Left ventricle myocardium inferior (tissue), 1 donor: ENCODE measurements at regions not wholly inside any gene's neighbourhood (a gene's known extent, or its start where the extent isn't known, plus 50 kb on each side); places are given as distances from the start of the nearest gene placed in this dataset.
"Not testable (repeated sequence)": the region's sequence is repeated elsewhere in the genome, so short reads cannot be mapped to it uniquely, and the experiment has no call there.

Experiments used
- DNase-seq: peaks from one replicate; pipeline ENCODE4 v3.0.0-alpha.2; 2020
- H3K27ac ChIP-seq: fragments of 200-600 bp; replicated peaks from 2 replicates; pipeline ENCODE4 v1.8.0; 2021
- H3K27me3 ChIP-seq: fragments of 200-600 bp; 2 replicates; pipeline ENCODE4 v1.8.0; 2021; ENCODE audit warnings: low read depth
- H3K36me3 ChIP-seq: fragments of 200-600 bp; 2 replicates; pipeline ENCODE4 v1.8.0; 2021
- H3K4me1 ChIP-seq: fragments of 200-600 bp; 2 replicates; pipeline ENCODE4 v1.8.0; 2021
- H3K4me3 ChIP-seq: fragments of 200-600 bp; 2 replicates; pipeline ENCODE4 v1.8.0; 2021; ENCODE audit warnings: mild to moderate bottlenecking, moderate library complexity
- H3K9me3 ChIP-seq: fragments of 200-600 bp; replicated peaks from 2 replicates; pipeline ENCODE4 v1.8.0; 2021
- intact Hi-C: fragments of 100-400 bp; cut with micrococcal nuclease; formaldehyde crosslinking; loops from one replicate; pipeline ENCODE4 v1.11.0; 2022
- TF ChIP-seq, protein P1 (sequence below): fragments of 200-600 bp; IDR thresholded peaks from 2 replicates; pipeline ENCODE4 v1.8.0; 2021; ENCODE audit warnings: antibody characterized with exemption, mild to moderate bottlenecking, borderline replicate concordance
- donor health status: DM: no; HTN: yes; CAD: no; lungs with severe emphysema.

DNA sequence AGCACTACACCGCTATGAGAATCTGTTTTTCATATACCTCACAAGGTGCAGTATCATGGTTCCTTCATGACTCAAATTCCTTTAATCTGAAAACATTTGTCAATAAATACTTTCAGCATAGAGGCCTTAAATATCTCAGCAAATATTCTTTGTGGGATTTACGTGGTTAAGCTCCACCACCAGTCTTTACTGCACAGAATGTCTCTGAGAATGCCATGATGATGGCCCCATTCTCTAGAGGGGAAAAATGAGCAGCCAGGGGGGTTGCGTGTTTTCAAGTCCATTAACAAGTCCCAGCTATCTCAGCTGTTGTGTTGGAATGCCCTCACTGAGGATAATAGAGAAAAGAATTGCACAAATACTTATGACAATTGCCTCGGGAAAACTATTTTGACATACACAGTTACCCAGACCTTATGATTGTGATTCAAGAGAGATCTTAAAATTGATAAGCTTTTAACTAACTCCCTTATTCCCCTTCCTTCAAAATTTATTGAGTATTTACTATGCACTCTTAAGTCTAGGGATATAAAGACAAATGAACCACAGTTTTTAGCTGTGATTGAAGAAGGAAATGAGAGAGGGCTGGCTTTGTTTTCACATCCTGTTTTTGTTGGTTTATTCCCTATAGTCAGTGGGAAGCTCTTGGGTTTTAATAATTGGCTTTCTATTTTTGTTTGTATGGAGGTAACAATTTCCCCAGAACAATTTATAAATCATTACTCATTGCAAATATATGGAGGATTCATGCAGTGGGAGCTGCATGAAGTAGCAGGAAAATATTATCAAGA is 176.5 kb upstream of the VWC2 start:
- intact Hi-C loops: no loop called here
- Histone ChIP-seq H3K9me3 (no peaks in the 10 kb centered on the region), H3K36me3 (no peaks in the 10 kb centered on the region), H3K27me3 (no peaks in the 10 kb centered on the region), H3K27ac (no peak overlapping the region), H3K4me1 (no peaks in the 10 kb centered on the region), H3K4me3 (no peak overlapping the region)
- TF ChIP-seq, protein P1, sequence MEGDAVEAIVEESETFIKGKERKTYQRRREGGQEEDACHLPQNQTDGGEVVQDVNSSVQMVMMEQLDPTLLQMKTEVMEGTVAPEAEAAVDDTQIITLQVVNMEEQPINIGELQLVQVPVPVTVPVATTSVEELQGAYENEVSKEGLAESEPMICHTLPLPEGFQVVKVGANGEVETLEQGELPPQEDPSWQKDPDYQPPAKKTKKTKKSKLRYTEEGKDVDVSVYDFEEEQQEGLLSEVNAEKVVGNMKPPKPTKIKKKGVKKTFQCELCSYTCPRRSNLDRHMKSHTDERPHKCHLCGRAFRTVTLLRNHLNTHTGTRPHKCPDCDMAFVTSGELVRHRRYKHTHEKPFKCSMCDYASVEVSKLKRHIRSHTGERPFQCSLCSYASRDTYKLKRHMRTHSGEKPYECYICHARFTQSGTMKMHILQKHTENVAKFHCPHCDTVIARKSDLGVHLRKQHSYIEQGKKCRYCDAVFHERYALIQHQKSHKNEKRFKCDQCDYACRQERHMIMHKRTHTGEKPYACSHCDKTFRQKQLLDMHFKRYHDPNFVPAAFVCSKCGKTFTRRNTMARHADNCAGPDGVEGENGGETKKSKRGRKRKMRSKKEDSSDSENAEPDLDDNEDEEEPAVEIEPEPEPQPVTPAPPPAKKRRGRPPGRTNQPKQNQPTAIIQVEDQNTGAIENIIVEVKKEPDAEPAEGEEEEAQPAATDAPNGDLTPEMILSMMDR: no peak
- DNase-seq: no peak

DNA sequence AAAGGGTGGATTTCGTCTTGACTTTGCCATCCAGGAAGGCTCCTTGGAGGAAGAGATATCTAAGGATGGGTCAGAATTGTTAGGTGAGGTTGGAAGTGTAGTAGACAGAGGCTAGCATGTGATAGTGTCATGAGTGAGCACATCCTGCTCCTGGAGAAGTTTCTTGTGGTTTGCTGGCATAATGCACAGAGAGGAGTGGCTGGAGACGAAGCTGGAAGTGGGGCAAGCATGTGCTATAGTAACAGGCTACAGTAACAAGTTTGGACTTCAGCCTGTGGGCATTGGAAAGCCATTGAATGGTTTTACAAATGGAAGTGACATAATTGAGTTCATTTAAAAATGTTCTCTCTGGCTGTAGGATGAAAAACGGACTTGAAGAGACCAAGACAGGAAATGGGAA is 175.6 kb upstream of the VWC2 start:
- intact Hi-C loops: no loop called here
- no peak for DNase-seq
- TF ChIP-seq, protein P1: no peak

DNA sequence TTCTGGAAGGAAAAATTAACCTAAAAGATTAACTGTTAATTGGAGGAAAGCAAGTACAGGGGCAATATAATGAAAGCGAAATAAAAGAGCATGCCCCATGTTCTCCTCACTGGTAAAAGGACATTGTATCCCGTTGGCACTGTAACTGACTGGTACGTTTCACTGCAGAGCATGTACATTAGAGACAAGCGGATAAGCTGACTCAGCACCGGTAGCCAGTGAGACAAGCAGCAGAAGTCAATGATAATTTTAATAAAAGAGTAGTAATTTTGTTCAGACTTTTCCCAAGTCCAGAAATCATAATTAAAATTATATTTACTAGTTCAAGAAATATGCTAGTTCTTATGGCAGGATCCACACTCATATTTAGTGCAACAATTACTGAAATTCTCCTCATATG is 161.5 kb upstream of the VWC2 start:
- intact Hi-C loops: no loop called here
- Histone ChIP-seq H3K4me3 (no peak overlapping the region), H3K4me1 (no peaks in the 10 kb centered on the region), H3K27me3 (no peaks in the 10 kb centered on the region), H3K36me3 (no peaks in the 10 kb centered on the region), H3K9me3 (peaks cover 27% of the 10 kb centered on the region), H3K27ac (no peak overlapping the region)
- TF ChIP-seq, protein P1: no peak
- no peak for DNase-seq

More for the DNA sequence above, 175.6 kb upstream of the VWC2 start:
- H3K9me3 ChIP-seq: no peaks in the 10 kb centered on the region
- no peak overlapping the region for H3K4me3 ChIP-seq
- H3K4me1 ChIP-seq: no peaks in the 10 kb centered on the region
- no peak overlapping the region for H3K27ac ChIP-seq
- no peaks in the 10 kb centered on the region for H3K36me3 ChIP-seq
- H3K27me3 ChIP-seq: no peaks in the 10 kb centered on the region

DNA sequence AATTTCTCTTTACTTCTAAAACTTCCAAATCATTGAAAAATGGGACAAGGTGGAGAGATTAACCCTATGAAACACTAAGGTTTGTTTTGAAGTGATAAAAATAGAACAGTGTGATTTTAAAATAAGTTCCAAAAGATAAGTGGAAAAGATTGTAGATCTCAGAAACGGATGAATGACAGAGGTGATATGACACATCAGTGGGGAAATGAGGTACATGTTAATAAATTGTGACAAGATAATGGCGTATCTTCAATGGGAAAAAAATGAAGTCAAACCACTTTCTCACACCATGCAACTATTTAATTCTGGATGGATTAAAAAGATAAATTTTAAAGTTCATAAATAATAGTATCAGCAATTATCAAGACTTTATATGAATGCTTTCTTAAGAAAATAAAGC is 159.7 kb upstream of the VWC2 start:
- intact Hi-C loops: no loop called here
- no peak overlapping the region for H3K4me3 ChIP-seq

DNA sequence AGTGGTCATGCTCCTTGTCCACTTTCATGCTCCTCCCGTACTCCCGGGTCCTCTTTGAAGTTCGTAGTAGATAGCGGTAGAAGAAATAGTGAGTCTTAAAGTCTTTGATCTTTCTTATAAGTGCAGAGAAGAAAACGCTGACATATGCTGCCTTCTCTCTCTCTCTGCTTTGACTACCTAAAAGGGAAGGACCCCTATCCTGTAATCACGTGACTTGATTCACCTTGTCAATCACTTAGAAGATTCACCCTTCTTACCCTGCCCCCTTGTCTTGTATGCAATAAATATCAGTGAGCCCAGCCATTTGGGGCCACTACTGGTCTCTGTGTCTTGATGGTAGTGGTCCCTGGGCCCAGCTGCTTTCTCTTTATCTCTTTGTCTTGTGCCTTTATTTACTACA is 158.5 kb upstream of the VWC2 start:
- H3K27ac ChIP-seq, intact Hi-C loops, DNase-seq, H3K4me3 ChIP-seq, H3K36me3 ChIP-seq, H3K4me1 ChIP-seq, H3K27me3 ChIP-seq, H3K9me3 ChIP-seq: not testable (repeated sequence)

More for the DNA sequence above, 159.7 kb upstream of the VWC2 start:
- Histone ChIP-seq H3K36me3 (no peaks in the 10 kb centered on the region), H3K9me3 (peaks cover 9% of the 10 kb centered on the region), H3K27me3 (no peaks in the 10 kb centered on the region), H3K4me1 (no peaks in the 10 kb centered on the region), H3K27ac (no peak overlapping the region)
- TF ChIP-seq, protein P1: no peak
- DNase-seq: no peak

DNA sequence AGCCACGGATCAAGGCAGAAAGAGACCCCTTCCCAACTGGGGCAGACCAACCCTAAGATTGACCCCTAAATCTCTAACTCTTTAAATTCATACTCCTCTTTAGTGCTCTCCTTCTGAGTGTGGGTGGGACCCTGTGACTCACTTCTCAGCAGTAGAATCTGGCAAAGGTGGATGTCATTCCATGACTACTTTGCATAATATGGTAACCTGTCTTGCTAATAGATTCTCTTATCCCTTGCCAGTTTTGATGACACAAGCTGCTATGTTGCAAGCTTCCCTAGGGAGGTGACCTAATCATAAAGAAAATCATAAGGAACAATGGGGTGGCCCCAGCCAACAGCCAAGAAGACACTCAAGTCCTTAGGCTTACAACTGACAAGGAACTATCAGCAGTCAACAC is 155.4 kb upstream of the VWC2 start:
- intact Hi-C loops: no loop called here
- TF ChIP-seq, protein P1: no peak
- Histone ChIP-seq H3K27ac (no peak overlapping the region), H3K27me3 (no peaks in the 10 kb centered on the region), H3K4me1 (no peaks in the 10 kb centered on the region), H3K36me3 (no peaks in the 10 kb centered on the region), H3K4me3 (no peak overlapping the region), H3K9me3 (peaks cover 20% of the 10 kb centered on the region)
- no peak for DNase-seq
